ENCODE measurements at regions not wholly inside any gene's neighbourhood (a gene's known extent, or its start where the extent isn't known, plus 50 kb on each side); places are given as distances from the start of the nearest gene placed in this dataset.

DNA sequence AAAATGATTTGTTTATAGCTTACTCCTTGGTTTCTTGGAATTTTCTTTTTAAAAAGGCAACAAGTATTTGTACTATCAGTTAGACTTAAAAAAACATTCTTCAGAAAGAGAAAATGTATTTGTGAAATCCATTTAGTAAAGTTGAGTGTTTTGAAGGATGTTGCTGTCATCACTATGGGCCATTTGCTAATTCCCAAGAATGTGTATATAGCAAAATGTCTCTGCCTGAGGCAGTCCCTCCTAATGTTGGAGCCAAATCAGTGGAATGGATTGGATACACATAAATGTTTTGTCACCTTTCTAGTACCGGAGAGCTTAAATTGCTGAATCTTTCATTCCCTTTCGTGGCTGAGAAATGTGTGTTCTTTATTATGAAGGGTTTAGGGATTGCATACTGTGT, 890.2 kb upstream of the ZEB2 start:
- TF ChIP-seq CTCF (IDR thresholded peaks at IDR 0.05) (no peak), POLR2AphosphoS5 (IDR thresholded peaks at IDR 0.05) (no peak), POLR2A (IDR thresholded peaks at IDR 0.05) (no peak), EP300 (IDR thresholded peaks at IDR 0.05) (no peak)

All from suprapubic skin (tissue), 4 donors.